ENCODE measurements at regions not wholly inside any gene's neighbourhood (a gene's known extent, or its start where the extent isn't known, plus 50 kb on each side); places are given as distances from the start of the nearest gene placed in this dataset.
A peak's percentile ranks its signal among the peaks of the same experiment; 100 is the strongest.

- H3K27ac ChIP-seq (ENCODE audit: insufficient read depth, low read length) = no peak overlapping the region
- H3K27me3 ChIP-seq (ENCODE audit: control insufficient read depth, insufficient read depth, low read length) = no peaks in the 10 kb centered on the region
- no peak overlapping the region for H2AFZ ChIP-seq (ENCODE audit: low read length)
- H3K9me3 ChIP-seq (ENCODE audit: control insufficient read depth, insufficient read depth, low read depth, low read length) = no peaks in the 10 kb centered on the region
- no peak overlapping the region for H3K4me3 ChIP-seq (replicated peaks in 1 of 4; ENCODE audit: control extremely low read depth in 1 of 4, insufficient read depth in 1 of 4, low read depth in 3 of 4, low read length in 4 of 4)
- DNase-seq (ENCODE audit: low read depth in 2 of 2) = peak in 1 of 2 donors; percentile 6
- no peak overlapping the region for H3K4me2 ChIP-seq (ENCODE audit: extremely low read depth, insufficient read depth, low read length)
- no peaks in the 10 kb centered on the region for H3K36me3 ChIP-seq (ENCODE audit: control insufficient read depth, insufficient read depth, low read length)
- H4K20me1 ChIP-seq (ENCODE audit: control insufficient read depth, extremely low read depth, insufficient read depth, low read length) = no peaks in the 10 kb centered on the region
- H3K4me1 ChIP-seq (ENCODE audit: control insufficient read depth, extremely low read depth, insufficient read depth, low read length) = no peaks in the 10 kb centered on the region
- TF ChIP-seq CTCF (conservative IDR thresholded peaks at IDR 0.05 in 1 of 2, IDR thresholded peaks at IDR 0.05 in 1 of 2; ENCODE audit: low read depth in 1 of 2, low read length in 2 of 2) (no peak), EZH2 (IDR thresholded peaks at IDR 0.05; ENCODE audit: low read length, missing control alignments) (no peak)
- no peaks in the 10 kb centered on the region for H3K79me2 ChIP-seq (ENCODE audit: control insufficient read depth, insufficient read depth, low read length)
- H3K9ac ChIP-seq (ENCODE audit: insufficient read depth, low read length) = no peak overlapping the region
Observed at GRCh38 chr2:156704132-156704531, 268.0 kb downstream of the GPD2 start.

GRCh38 chr2:156704617-156705016 is 268.4 kb downstream of the GPD2 start:
- H2AFZ ChIP-seq (ENCODE audit: low read length) = no peak overlapping the region
- no peak overlapping the region for H3K27ac ChIP-seq (ENCODE audit: insufficient read depth, low read length)
- no peak overlapping the region for H3K4me3 ChIP-seq (replicated peaks in 1 of 4; ENCODE audit: control extremely low read depth in 1 of 4, insufficient read depth in 1 of 4, low read depth in 3 of 4, low read length in 4 of 4)
- no peaks in the 10 kb centered on the region for H3K36me3 ChIP-seq (ENCODE audit: control insufficient read depth, insufficient read depth, low read length)
- no peak for DNase-seq (ENCODE audit: low read depth in 2 of 2)
- no peaks in the 10 kb centered on the region for H3K27me3 ChIP-seq (ENCODE audit: control insufficient read depth, insufficient read depth, low read length)
- no peaks in the 10 kb centered on the region for H4K20me1 ChIP-seq (ENCODE audit: control insufficient read depth, extremely low read depth, insufficient read depth, low read length)
- TF ChIP-seq CTCF (conservative IDR thresholded peaks at IDR 0.05 in 1 of 2, IDR thresholded peaks at IDR 0.05 in 1 of 2; ENCODE audit: low read depth in 1 of 2, low read length in 2 of 2) (no peak), EZH2 (IDR thresholded peaks at IDR 0.05; ENCODE audit: low read length, missing control alignments) (no peak)
- H3K4me1 ChIP-seq (ENCODE audit: control insufficient read depth, extremely low read depth, insufficient read depth, low read length) = no peaks in the 10 kb centered on the region
- no peak overlapping the region for H3K4me2 ChIP-seq (ENCODE audit: extremely low read depth, insufficient read depth, low read length)
- H3K79me2 ChIP-seq (ENCODE audit: control insufficient read depth, insufficient read depth, low read length) = no peaks in the 10 kb centered on the region
- no peak overlapping the region for H3K9ac ChIP-seq (ENCODE audit: insufficient read depth, low read length)
- no peaks in the 10 kb centered on the region for H3K9me3 ChIP-seq (ENCODE audit: control insufficient read depth, insufficient read depth, low read depth, low read length)

GRCh38 chr2:156706576-156706975 is 270.4 kb downstream of the GPD2 start:
- Histone ChIP-seq H3K27ac (ENCODE audit: insufficient read depth, low read length) (no peak overlapping the region), H3K4me3 (replicated peaks in 1 of 4; ENCODE audit: control extremely low read depth in 1 of 4, insufficient read depth in 1 of 4, low read depth in 3 of 4, low read length in 4 of 4) (no peak overlapping the region), H3K4me2 (ENCODE audit: extremely low read depth, insufficient read depth, low read length) (no peak overlapping the region), H2AFZ (ENCODE audit: low read length) (no peak overlapping the region), H3K9ac (ENCODE audit: insufficient read depth, low read length) (no peak overlapping the region), H3K4me1 (ENCODE audit: control insufficient read depth, extremely low read depth, insufficient read depth, low read length) (no peaks in the 10 kb centered on the region), H3K9me3 (ENCODE audit: control insufficient read depth, insufficient read depth, low read depth, low read length) (no peaks in the 10 kb centered on the region), H3K27me3 (ENCODE audit: control insufficient read depth, insufficient read depth, low read length) (no peaks in the 10 kb centered on the region), H3K36me3 (ENCODE audit: control insufficient read depth, insufficient read depth, low read length) (no peaks in the 10 kb centered on the region), H3K79me2 (ENCODE audit: control insufficient read depth, insufficient read depth, low read length) (no peaks in the 10 kb centered on the region), H4K20me1 (ENCODE audit: control insufficient read depth, extremely low read depth, insufficient read depth, low read length) (no peaks in the 10 kb centered on the region)
- DNase-seq (ENCODE audit: low read depth in 2 of 2) = no peak
- TF ChIP-seq EZH2 (IDR thresholded peaks at IDR 0.05; ENCODE audit: low read length, missing control alignments) (no peak), CTCF (conservative IDR thresholded peaks at IDR 0.05 in 1 of 2, IDR thresholded peaks at IDR 0.05 in 1 of 2; ENCODE audit: low read depth in 1 of 2, low read length in 2 of 2) (no peak)

Data from fibroblast of lung (primary cell).